ENCODE measurements at regions not wholly inside any gene's neighbourhood (a gene's known extent, or its start where the extent isn't known, plus 50 kb on each side); places are given as distances from the start of the nearest gene placed in this dataset.

DNA sequence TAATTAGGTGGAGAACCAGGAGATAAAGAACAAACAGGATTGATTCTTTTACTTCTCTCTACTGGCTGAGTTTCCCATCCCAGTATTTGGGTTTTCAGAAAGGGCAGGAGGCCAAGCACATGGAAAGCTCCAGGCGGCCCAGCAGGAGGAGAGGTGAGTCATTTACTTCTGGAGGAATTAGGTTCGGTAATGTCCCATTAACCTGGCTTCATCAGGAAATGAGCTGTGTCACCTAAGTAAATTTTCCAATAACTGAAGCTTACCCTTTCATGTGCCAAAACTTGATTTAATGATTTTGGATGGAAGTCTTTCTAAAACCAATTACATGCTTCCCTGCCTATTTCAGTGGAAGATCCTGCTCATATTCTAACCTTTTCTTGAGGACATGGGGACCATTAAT, 257.6 kb upstream of the USP24 start:
- H3K4me3 ChIP-seq (ENCODE audit: low read length in 2 of 2), result no peak overlapping the region
- no peak overlapping the region for H2BK120ac ChIP-seq (ENCODE audit: low read depth, low read length)
- DNase-seq (ENCODE audit: low spot score), result no peak
- no peak overlapping the region for H2BK5ac ChIP-seq (ENCODE audit: low read length)
- no peak overlapping the region for H3K4ac ChIP-seq (ENCODE audit: low read length)
- H3K23ac ChIP-seq (ENCODE audit: low read depth, low read length, poor library complexity), result no peak overlapping the region
- H3K36me3 ChIP-seq (replicated peaks in 1 of 2; ENCODE audit: control insufficient read depth in 2 of 2, insufficient read depth in 2 of 2, low read length in 2 of 2), result no peaks in the 10 kb centered on the region
- H3K4me2 ChIP-seq (ENCODE audit: insufficient read depth, low read length, poor library complexity, severe bottlenecking), result no peak overlapping the region
- H4K91ac ChIP-seq (ENCODE audit: low read depth, low read length, poor library complexity), result no peak overlapping the region
- no peak overlapping the region for H2BK12ac ChIP-seq (ENCODE audit: low read length)
- no peaks in the 10 kb centered on the region for H3K9me3 ChIP-seq (replicated peaks in 1 of 2; ENCODE audit: control insufficient read depth in 2 of 2, insufficient read depth in 1 of 2, low read depth in 1 of 2, low read length in 2 of 2)
- H2AK5ac ChIP-seq (ENCODE audit: low read depth, low read length), result no peak overlapping the region
- no peak overlapping the region for H2BK15ac ChIP-seq (ENCODE audit: low read length)
- no peaks in the 10 kb centered on the region for H3K79me1 ChIP-seq (ENCODE audit: low read depth, low read length)
- H3K18ac ChIP-seq (ENCODE audit: low read length), result no peak overlapping the region
- H4K8ac ChIP-seq (ENCODE audit: low read depth, low read length), result no peak overlapping the region
- WGBS, 2 donors (ENCODE audit: extremely low coverage in 2 of 2, insufficient read length in 2 of 2, insufficient replicate concordance in 1 of 2), result no CpG with 5 or more reads among the region's 2 CpGs
- H3K9ac ChIP-seq (ENCODE audit: low read depth, low read length, poor library complexity), result no peak overlapping the region
- H3K4me1 ChIP-seq (ENCODE audit: control insufficient read depth in 2 of 2, insufficient read depth in 1 of 2, low read depth in 1 of 2, low read length in 2 of 2), result peaks cover 0 to 4% of the 10 kb centered on the region in 2 donors
- H3K27me3 ChIP-seq (ENCODE audit: control insufficient read depth in 3 of 3, insufficient read depth in 3 of 3, low read depth in 1 of 3, low read length in 3 of 3), result no peaks in the 10 kb centered on the region
- no peak overlapping the region for H3K27ac ChIP-seq (replicated peaks; ENCODE audit: low read length)
- H3K14ac ChIP-seq (ENCODE audit: low read length), result no peak overlapping the region
- no peak overlapping the region for H2AFZ ChIP-seq (ENCODE audit: low read length)

DNA sequence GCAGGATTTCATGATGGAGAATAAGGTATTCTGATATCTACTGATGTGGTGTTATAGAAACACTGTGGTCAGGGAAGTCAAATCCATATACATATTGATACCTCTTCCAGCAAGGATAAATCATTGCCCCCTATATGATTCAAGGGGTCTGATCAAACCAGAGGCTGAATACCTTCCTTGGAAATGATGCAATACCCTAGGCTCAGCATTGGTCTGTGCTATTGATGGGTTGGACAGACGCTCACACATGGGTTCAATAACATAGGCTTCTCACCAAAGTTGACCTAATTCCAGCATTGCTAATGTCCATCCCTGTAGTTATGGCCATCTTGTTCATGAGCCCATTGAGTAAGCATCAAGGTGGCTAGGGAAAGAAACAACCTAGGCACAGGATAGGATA, 257.0 kb upstream of the USP24 start:
- no peak overlapping the region for H3K9ac ChIP-seq (ENCODE audit: low read depth, low read length, poor library complexity)
- no peak overlapping the region for H3K23ac ChIP-seq (ENCODE audit: low read depth, low read length, poor library complexity)
- H2BK12ac ChIP-seq (ENCODE audit: low read length), result no peak overlapping the region
- H3K18ac ChIP-seq (ENCODE audit: low read length), result no peak overlapping the region
- no peak overlapping the region for H3K4me2 ChIP-seq (ENCODE audit: insufficient read depth, low read length, poor library complexity, severe bottlenecking)
- no peak overlapping the region for H3K14ac ChIP-seq (ENCODE audit: low read length)
- no peaks in the 10 kb centered on the region for H3K36me3 ChIP-seq (replicated peaks in 1 of 2; ENCODE audit: control insufficient read depth in 2 of 2, insufficient read depth in 2 of 2, low read length in 2 of 2)
- H3K4ac ChIP-seq (ENCODE audit: low read length), result no peak overlapping the region
- no CpG with 5 or more reads among the region's 1 CpG for WGBS, 2 donors (ENCODE audit: extremely low coverage in 2 of 2, insufficient read length in 2 of 2, insufficient replicate concordance in 1 of 2)
- H3K4me3 ChIP-seq (ENCODE audit: low read length in 2 of 2), result no peak overlapping the region
- no peak overlapping the region for H2BK120ac ChIP-seq (ENCODE audit: low read depth, low read length)
- no peak overlapping the region for H3K27ac ChIP-seq (replicated peaks; ENCODE audit: low read length)
- H4K8ac ChIP-seq (ENCODE audit: low read depth, low read length), result no peak overlapping the region
- no peak overlapping the region for H2BK15ac ChIP-seq (ENCODE audit: low read length)
- no peak overlapping the region for H2AFZ ChIP-seq (ENCODE audit: low read length)
- no peak overlapping the region for H2AK5ac ChIP-seq (ENCODE audit: low read depth, low read length)
- no peak overlapping the region for H4K91ac ChIP-seq (ENCODE audit: low read depth, low read length, poor library complexity)
- H3K9me3 ChIP-seq (replicated peaks in 1 of 2; ENCODE audit: control insufficient read depth in 2 of 2, insufficient read depth in 1 of 2, low read depth in 1 of 2, low read length in 2 of 2), result no peaks in the 10 kb centered on the region
- peaks cover 0 to 4% of the 10 kb centered on the region in 2 donors for H3K4me1 ChIP-seq (ENCODE audit: control insufficient read depth in 2 of 2, insufficient read depth in 1 of 2, low read depth in 1 of 2, low read length in 2 of 2)
- H2BK5ac ChIP-seq (ENCODE audit: low read length), result no peak overlapping the region
- DNase-seq (ENCODE audit: low spot score), result no peak
- H3K27me3 ChIP-seq (ENCODE audit: control insufficient read depth in 3 of 3, insufficient read depth in 3 of 3, low read depth in 1 of 3, low read length in 3 of 3), result no peaks in the 10 kb centered on the region
- no peaks in the 10 kb centered on the region for H3K79me1 ChIP-seq (ENCODE audit: low read depth, low read length)

DNA sequence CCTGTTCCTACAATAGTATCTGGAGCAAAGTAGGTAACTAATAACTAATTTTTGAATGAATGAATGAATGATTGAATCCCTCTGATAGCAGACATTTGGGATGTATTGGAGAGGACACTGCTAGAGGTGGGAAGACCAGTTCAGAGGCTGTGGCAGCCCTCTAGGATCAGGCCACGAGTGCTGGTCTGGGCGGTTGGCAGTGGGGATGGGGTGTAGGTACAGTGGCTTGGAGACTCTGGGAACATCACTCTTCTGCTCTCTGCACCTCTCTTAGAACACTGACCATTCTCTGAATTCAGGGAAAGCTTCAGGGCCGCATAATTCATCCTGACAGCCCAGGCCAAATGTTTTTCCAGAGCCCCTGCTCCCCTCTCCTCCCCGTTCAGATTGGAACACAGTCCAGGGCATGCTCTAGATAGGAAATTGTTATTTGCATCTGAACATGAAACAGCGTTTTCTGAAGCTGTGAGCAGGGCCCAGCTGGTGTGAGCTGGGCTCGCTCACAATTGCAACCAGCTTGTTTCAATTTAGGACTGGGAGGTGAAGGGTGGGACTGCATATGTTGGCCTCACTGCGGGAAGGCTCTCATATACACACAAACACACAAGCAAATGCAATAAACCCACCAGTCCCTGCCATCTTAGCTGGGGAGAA, 253.1 kb upstream of the USP24 start:
- Histone ChIP-seq H2BK15ac (ENCODE audit: low read length) (no peak overlapping the region), H3K9ac (ENCODE audit: low read depth, low read length, poor library complexity) (no peak overlapping the region), H3K27me3 (ENCODE audit: control insufficient read depth in 3 of 3, insufficient read depth in 3 of 3, low read depth in 1 of 3, low read length in 3 of 3) (no peaks in the 10 kb centered on the region), H3K4me2 (ENCODE audit: insufficient read depth, low read length, poor library complexity, severe bottlenecking) (no peak overlapping the region), H3K9me3 (replicated peaks in 1 of 2; ENCODE audit: control insufficient read depth in 2 of 2, insufficient read depth in 1 of 2, low read depth in 1 of 2, low read length in 2 of 2) (no peaks in the 10 kb centered on the region), H3K23ac (ENCODE audit: low read depth, low read length, poor library complexity) (no peak overlapping the region), H3K79me1 (ENCODE audit: low read depth, low read length) (no peaks in the 10 kb centered on the region), H2AK5ac (ENCODE audit: low read depth, low read length) (no peak overlapping the region), H3K36me3 (replicated peaks in 1 of 2; ENCODE audit: control insufficient read depth in 2 of 2, insufficient read depth in 2 of 2, low read length in 2 of 2) (no peaks in the 10 kb centered on the region), H2BK5ac (ENCODE audit: low read length) (no peak overlapping the region), H2BK12ac (ENCODE audit: low read length) (no peak overlapping the region), H3K18ac (ENCODE audit: low read length) (no peak overlapping the region), H3K4me3 (ENCODE audit: low read length in 2 of 2) (no peak overlapping the region), H3K4me1 (ENCODE audit: control insufficient read depth in 2 of 2, insufficient read depth in 1 of 2, low read depth in 1 of 2, low read length in 2 of 2) (peaks cover 0 to 4% of the 10 kb centered on the region in 2 donors), H2AFZ (ENCODE audit: low read length) (no peak overlapping the region), H2BK120ac (ENCODE audit: low read depth, low read length) (no peak overlapping the region), H3K14ac (ENCODE audit: low read length) (no peak overlapping the region), H3K27ac (replicated peaks; ENCODE audit: low read length) (no peak overlapping the region), H3K4ac (ENCODE audit: low read length) (no peak overlapping the region), H4K91ac (ENCODE audit: low read depth, low read length, poor library complexity) (no peak overlapping the region), H4K8ac (ENCODE audit: low read depth, low read length) (no peak overlapping the region)
- no peak for DNase-seq (ENCODE audit: low spot score)
- no CpG with 5 or more reads among the region's 7 CpGs for WGBS, 2 donors (ENCODE audit: extremely low coverage in 2 of 2, insufficient read length in 2 of 2, insufficient replicate concordance in 1 of 2)

DNA sequence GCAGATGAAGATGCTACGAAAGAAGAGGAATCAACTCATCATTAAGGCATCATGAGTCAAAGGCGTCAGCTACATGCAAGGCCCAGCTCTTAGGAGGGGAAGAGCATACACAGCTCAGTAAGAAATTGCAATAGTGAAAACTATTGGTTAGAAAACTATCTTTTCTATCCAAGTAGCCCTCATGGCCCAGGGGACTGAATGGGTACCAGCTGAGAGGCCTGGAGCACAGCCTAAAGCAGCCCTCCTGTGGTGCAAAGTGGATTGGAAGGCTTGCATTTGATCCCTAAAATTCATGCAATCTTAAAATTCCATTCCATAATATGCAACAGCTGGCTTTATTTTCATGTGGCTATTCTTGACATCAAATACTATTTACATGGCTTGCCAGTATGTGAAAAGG, 251.8 kb upstream of the USP24 start:
- Histone ChIP-seq H2BK15ac (ENCODE audit: low read length) (no peak overlapping the region), H3K18ac (ENCODE audit: low read length) (no peak overlapping the region), H2BK5ac (ENCODE audit: low read length) (no peak overlapping the region), H2AFZ (ENCODE audit: low read length) (no peak overlapping the region), H3K9me3 (replicated peaks in 1 of 2; ENCODE audit: control insufficient read depth in 2 of 2, insufficient read depth in 1 of 2, low read depth in 1 of 2, low read length in 2 of 2) (no peaks in the 10 kb centered on the region), H3K4me2 (ENCODE audit: insufficient read depth, low read length, poor library complexity, severe bottlenecking) (no peak overlapping the region), H3K27me3 (ENCODE audit: control insufficient read depth in 3 of 3, insufficient read depth in 3 of 3, low read depth in 1 of 3, low read length in 3 of 3) (no peaks in the 10 kb centered on the region), H3K9ac (ENCODE audit: low read depth, low read length, poor library complexity) (no peak overlapping the region), H4K8ac (ENCODE audit: low read depth, low read length) (no peak overlapping the region), H3K14ac (ENCODE audit: low read length) (no peak overlapping the region), H3K4me1 (ENCODE audit: control insufficient read depth in 2 of 2, insufficient read depth in 1 of 2, low read depth in 1 of 2, low read length in 2 of 2) (no peaks in the 10 kb centered on the region), H3K36me3 (replicated peaks in 1 of 2; ENCODE audit: control insufficient read depth in 2 of 2, insufficient read depth in 2 of 2, low read length in 2 of 2) (no peaks in the 10 kb centered on the region), H2BK120ac (ENCODE audit: low read depth, low read length) (no peak overlapping the region), H3K79me1 (ENCODE audit: low read depth, low read length) (no peaks in the 10 kb centered on the region), H2AK5ac (ENCODE audit: low read depth, low read length) (no peak overlapping the region), H4K91ac (ENCODE audit: low read depth, low read length, poor library complexity) (no peak overlapping the region), H3K4ac (ENCODE audit: low read length) (no peak overlapping the region), H2BK12ac (ENCODE audit: low read length) (no peak overlapping the region), H3K4me3 (ENCODE audit: low read length in 2 of 2) (no peak overlapping the region), H3K27ac (replicated peaks; ENCODE audit: low read length) (no peak overlapping the region), H3K23ac (ENCODE audit: low read depth, low read length, poor library complexity) (no peak overlapping the region)
- WGBS, 2 donors (ENCODE audit: extremely low coverage in 2 of 2, insufficient read length in 2 of 2, insufficient replicate concordance in 1 of 2), result no CpG with 5 or more reads among the region's 2 CpGs
- DNase-seq (ENCODE audit: low spot score), result no peak

Data from neuronal stem cell (in vitro differentiated cells).